Neural cell (in vitro differentiated cells): ENCODE measurements at regions not wholly inside any gene's neighbourhood (a gene's known extent, or its start where the extent isn't known, plus 50 kb on each side); places are given as distances from the start of the nearest gene placed in this dataset.

ENCODE experiments used
- H2AFZ ChIP-seq: fragments of 200-600, 300-800 bp; sonication (generic), shearing (Covaris generic); 2 replicates; pipeline ENCODE4 v1.6.0; 2014; ENCODE audit warnings: low read depth, mild to moderate bottlenecking, antibody characterized with exemption, low read length, moderate library complexity
- H3F3A ChIP-seq: fragments of 200-600 bp; shearing (Covaris generic); 2 replicates; pipeline ENCODE4 v1.6.1; 2016; ENCODE audit warnings: mild to moderate bottlenecking, moderate library complexity, mixed read lengths, antibody characterized with exemption, low read length; ENCODE audit not compliant: insufficient read depth, poor library complexity, severe bottlenecking
- H3K27ac ChIP-seq: fragments of 200-600, 300-800 bp; sonication (generic), shearing (Covaris generic); 2 replicates; pipeline ENCODE4 v1.5.1; 2014; ENCODE audit warnings: mild to moderate bottlenecking, low read length, moderate library complexity
- H3K27me3 ChIP-seq: fragments of 300-800, 200-600 bp; sonication (generic), shearing (Covaris generic); 2 replicates; pipeline ENCODE4 v1.6.0; 2014; ENCODE audit warnings: mild to moderate bottlenecking, low read depth, low read length, moderate library complexity; ENCODE audit not compliant: insufficient read depth
- H3K36me3 ChIP-seq: fragments of 300-800, 200-600 bp; sonication (generic), shearing (Covaris generic); 2 replicates; pipeline ENCODE4 v1.5.1; 2014; ENCODE audit warnings: mild to moderate bottlenecking, antibody characterized with exemption, low read length, moderate library complexity; ENCODE audit not compliant: insufficient read depth
- H3K4me2 ChIP-seq: fragments of 300-800, 200-600 bp; sonication (generic), shearing (Covaris generic); 2 replicates; pipeline ENCODE4 v1.6.0; 2014; ENCODE audit warnings: mild to moderate bottlenecking, low read length
- H3K4me3 ChIP-seq: fragments of 300-800, 200-600 bp; sonication (generic), shearing (Covaris generic); 2 replicates; pipeline ENCODE4 v1.5.1; 2014; ENCODE audit warnings: mild to moderate bottlenecking, low read length, moderate library complexity
- H3K79me2 ChIP-seq: fragments of 200-600 bp; shearing (Covaris generic); replicated peaks from 2 replicates; pipeline ENCODE4 v1.6.0; 2014; ENCODE audit warnings: mild to moderate bottlenecking, low read length, moderate library complexity; ENCODE audit not compliant: insufficient read depth
- H3K9ac ChIP-seq: fragments of 300-800, 200-600 bp; sonication (generic), shearing (Covaris generic); 2 replicates; pipeline ENCODE4 v1.6.1; 2016; ENCODE audit warnings: mild to moderate bottlenecking, low read length, mixed read lengths
- H3K9me2 ChIP-seq: fragments of 200-600 bp; shearing (Covaris generic); 2 replicates; pipeline ENCODE4 v1.6.1; 2016; ENCODE audit warnings: mild to moderate bottlenecking, low read length, mixed read lengths; ENCODE audit not compliant: insufficient read depth
- H3K9me3 ChIP-seq: fragments of 200-600, 300-800 bp; sonication (generic), shearing (Covaris generic); 2 replicates; pipeline ENCODE4 v1.6.1; 2016; ENCODE audit warnings: mild to moderate bottlenecking, mixed run types, low read length, moderate library complexity, mixed read lengths
- H4K20me1 ChIP-seq: fragments of 200-600 bp; shearing (Covaris generic); 2 replicates; pipeline ENCODE4 v1.6.1; 2016; ENCODE audit warnings: mild to moderate bottlenecking, mixed run types; ENCODE audit not compliant: insufficient read depth
- EP300 ChIP-seq: fragments of 450-650 bp; conservative IDR thresholded peaks from 2 replicates; pipeline ENCODE4 v1.6.1; 2014; ENCODE audit warnings: antibody characterized with exemption, mild to moderate bottlenecking, moderate library complexity; ENCODE audit not compliant: poor library complexity, severe bottlenecking
- EZH2 ChIP-seq: fragments of 200-600, 300-800 bp; shearing (Covaris generic), sonication (generic); IDR thresholded peaks from 2 replicates; pipeline ENCODE4 v1.6.1; 2014; ENCODE audit warnings: antibody characterized with exemption, low read length, borderline replicate concordance, mild to moderate bottlenecking; ENCODE audit not compliant: insufficient read depth, poor library complexity, severe bottlenecking
- MXI1 ChIP-seq: fragments of 450-650 bp; conservative IDR thresholded peaks from 2 replicates; pipeline ENCODE4 v1.6.1; 2014; ENCODE audit warnings: antibody characterized with exemption, mild to moderate bottlenecking; ENCODE audit not compliant: poor library complexity, severe bottlenecking
- RAD21 ChIP-seq: fragments of 450-650 bp; conservative IDR thresholded peaks from 2 replicates; pipeline ENCODE4 v1.6.1; 2014; ENCODE audit warnings: antibody characterized with exemption, mild to moderate bottlenecking, moderate library complexity
- REST ChIP-seq: IDR thresholded peaks from 2 replicates; pipeline ENCODE4 v1.6.1; 2012; ENCODE audit warnings: borderline replicate concordance

- H3K4me2 ChIP-seq: no peak overlapping the region
- no peaks in the 10 kb centered on the region for H3F3A ChIP-seq
- H3K36me3 ChIP-seq: no peaks in the 10 kb centered on the region
- H3K27me3 ChIP-seq: no peaks in the 10 kb centered on the region
- no peaks in the 10 kb centered on the region for H3K79me2 ChIP-seq
- H3K9me3 ChIP-seq: no peaks in the 10 kb centered on the region
- no peak overlapping the region for H2AFZ ChIP-seq
- no peak overlapping the region for H3K27ac ChIP-seq
- no peak overlapping the region for H3K4me3 ChIP-seq
- no peak for TF ChIP-seq REST
- H3K9me2 ChIP-seq: no peaks in the 10 kb centered on the region
- H4K20me1 ChIP-seq: no peaks in the 10 kb centered on the region
- H3K9ac ChIP-seq: no peak overlapping the region
These were observed 110.4 kb upstream of the FRMD1 start for GRCh38 chr6:168189200-168190013.

- Histone ChIP-seq H3F3A (no peaks in the 10 kb centered on the region), H3K9ac (no peak overlapping the region), H3K9me3 (no peaks in the 10 kb centered on the region), H3K79me2 (no peaks in the 10 kb centered on the region), H4K20me1 (no peaks in the 10 kb centered on the region), H3K4me3 (no peak overlapping the region), H3K36me3 (no peaks in the 10 kb centered on the region), H3K27me3 (no peaks in the 10 kb centered on the region), H2AFZ (no peak overlapping the region), H3K4me2 (no peak overlapping the region), H3K27ac (no peak overlapping the region), H3K9me2 (no peaks in the 10 kb centered on the region)
- TF ChIP-seq EP300: no peak
- no peak for TF ChIP-seq MXI1
- no peak for TF ChIP-seq EZH2
- TF ChIP-seq REST: no peak
- no peak for TF ChIP-seq RAD21
These were observed 109.6 kb upstream of the FRMD1 start for GRCh38 chr6:168188369-168189199.
